ENCODE measurements at regions not wholly inside any gene's neighbourhood (a gene's known extent, or its start where the extent isn't known, plus 50 kb on each side); places are given as distances from the start of the nearest gene placed in this dataset.

GRCh38 chr11:92545906-92546471, 321.4 kb downstream of the FAT3 start:
- POLR2A ChIA-PET = no interaction called here
- H3K4me3 ChIP-seq (ENCODE audit: low read depth, low read length) = no peak overlapping the region
- CTCF ChIA-PET = interaction anchor here (1.2 kb wide), 1 partner anchor 334 kb away, joined by 3 read pairs; no protein-coding TSS in a partner anchor
- TF ChIP-seq CTCF (IDR thresholded peaks at IDR 0.05; ENCODE audit: insufficient read depth, low read length, missing control alignments) = no peak
- no peak for DNase-seq (ENCODE audit: low read depth, low spot score)

GRCh38 chr11:92546603-92547002, 322.0 kb downstream of the FAT3 start:
- TF ChIP-seq CTCF (IDR thresholded peaks at IDR 0.05; ENCODE audit: insufficient read depth, low read length, missing control alignments) = no peak
- no peak overlapping the region for H3K4me3 ChIP-seq (ENCODE audit: low read depth, low read length)
- ChIA-PET CTCF (interaction anchor here (1.2 kb wide), 1 partner anchor 335 kb away, joined by 3 read pairs; no protein-coding TSS in a partner anchor), POLR2A (no interaction called here)
- DNase-seq (ENCODE audit: low read depth, low spot score) = no peak

- POLR2A ChIA-PET = no interaction called here
- CTCF ChIA-PET = no interaction called here
- H3K4me3 ChIP-seq (ENCODE audit: low read depth, low read length) = no peak overlapping the region
- no peak for DNase-seq (ENCODE audit: low read depth, low spot score)
- TF ChIP-seq CTCF (IDR thresholded peaks at IDR 0.05; ENCODE audit: insufficient read depth, low read length, missing control alignments) = no peak
Measured at GRCh38 chr11:92550411-92550810, 325.8 kb downstream of the FAT3 start.

GRCh38 chr11:92550871-92551270, 326.3 kb downstream of the FAT3 start:
- ChIA-PET CTCF (no interaction called here), POLR2A (no interaction called here)
- DNase-seq (ENCODE audit: low read depth, low spot score) = no peak
- TF ChIP-seq CTCF (IDR thresholded peaks at IDR 0.05; ENCODE audit: insufficient read depth, low read length, missing control alignments) = no peak
- H3K4me3 ChIP-seq (ENCODE audit: low read depth, low read length) = no peak overlapping the region

GRCh38 chr11:92552942-92553341, 328.3 kb downstream of the FAT3 start:
- DNase-seq (ENCODE audit: low read depth, low spot score) = no peak
- TF ChIP-seq CTCF (IDR thresholded peaks at IDR 0.05; ENCODE audit: insufficient read depth, low read length, missing control alignments) = no peak
- H3K4me3 ChIP-seq (ENCODE audit: low read depth, low read length) = no peak overlapping the region
- ChIA-PET POLR2A (no interaction called here), CTCF (interaction anchor here (1.3 to 3.2 kb wide), 5 partner anchors 9 to 344 kb away, joined by 3 to 13 read pairs (median 4); no protein-coding TSS in a partner anchor)

- ChIA-PET CTCF (interaction anchor here (0.8 to 3.2 kb wide), 3 partner anchors 10 to 343 kb away, joined by 3 to 13 read pairs (median 4); no protein-coding TSS in a partner anchor), POLR2A (no interaction called here)
- TF ChIP-seq CTCF (IDR thresholded peaks at IDR 0.05; ENCODE audit: insufficient read depth, low read length, missing control alignments) = no peak
- DNase-seq (ENCODE audit: low read depth, low spot score) = no peak
- no peak overlapping the region for H3K4me3 ChIP-seq (ENCODE audit: low read depth, low read length)
Measured at GRCh38 chr11:92554688-92555087, 330.1 kb downstream of the FAT3 start.

All from AG04449 (cell line).